ENCODE measurements at regions not wholly inside any gene's neighbourhood (a gene's known extent, or its start where the extent isn't known, plus 50 kb on each side); places are given as distances from the start of the nearest gene placed in this dataset.

DNA sequence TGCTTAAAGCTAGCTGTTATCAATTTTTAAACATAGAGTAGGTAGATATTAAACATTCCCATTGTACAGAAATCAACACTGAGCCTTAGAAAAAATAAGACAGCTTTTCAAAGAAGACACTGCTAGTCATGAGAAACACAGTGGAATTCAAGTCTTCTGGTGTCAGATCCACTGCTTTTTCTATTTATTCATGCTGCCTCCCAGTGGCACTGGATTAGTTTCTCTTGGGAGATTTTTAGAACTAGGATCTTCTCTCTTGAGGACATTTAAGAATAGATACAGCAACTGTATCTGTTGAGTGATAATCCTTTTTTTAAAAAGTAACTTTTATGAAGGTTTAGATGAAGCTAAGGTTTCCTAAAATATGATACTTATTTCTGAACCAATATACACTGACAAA lies 1635.4 kb upstream of the C9orf72 start:
- DNase-seq (ENCODE audit: extremely low read depth in 1 of 4, low spot score in 3 of 4) (no peak), FAIRE-seq (no peak), ATAC-seq (no peak)
- no peaks in the 10 kb centered on the region for H3K36me3 ChIP-seq (ENCODE audit: control insufficient read depth, insufficient read depth, low read length)
- no peak overlapping the region for H3K27ac ChIP-seq (ENCODE audit: extremely low read depth, low read depth, low read length)
- in situ Hi-C loops (cut with MboI), result no loop called here
- H3K4me1 ChIP-seq (replicated peaks in 1 of 2; ENCODE audit: control insufficient read depth in 2 of 2, insufficient read depth in 2 of 2, low read length in 2 of 2), result no peaks in the 10 kb centered on the region
- BruUV-seq (replicated peaks), result no TSS peak
- intact Hi-C loops (cut with micrococcal nuclease), result no loop called here
- CTCF ChIA-PET (ENCODE audit: low intra/inter-chr PET ratio), result no interaction called here
- TF ChIP-seq, protein P1, sequence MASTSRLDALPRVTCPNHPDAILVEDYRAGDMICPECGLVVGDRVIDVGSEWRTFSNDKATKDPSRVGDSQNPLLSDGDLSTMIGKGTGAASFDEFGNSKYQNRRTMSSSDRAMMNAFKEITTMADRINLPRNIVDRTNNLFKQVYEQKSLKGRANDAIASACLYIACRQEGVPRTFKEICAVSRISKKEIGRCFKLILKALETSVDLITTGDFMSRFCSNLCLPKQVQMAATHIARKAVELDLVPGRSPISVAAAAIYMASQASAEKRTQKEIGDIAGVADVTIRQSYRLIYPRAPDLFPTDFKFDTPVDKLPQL (IDR thresholded peaks at IDR 0.05; ENCODE audit: extremely low read depth, insufficient read length), result no peak
- TF ChIP-seq ETV1 (tag; conservative IDR thresholded peaks at IDR 0.05; ENCODE audit: low read depth) (no peak), CHD1 (IDR thresholded peaks at IDR 0.05; ENCODE audit: low read length) (no peak), MAFF (IDR thresholded peaks at IDR 0.05; ENCODE audit: low read length) (no peak), MCM7 (IDR thresholded peaks at IDR 0.05) (no peak)
- TF ChIP-seq, protein P2, sequence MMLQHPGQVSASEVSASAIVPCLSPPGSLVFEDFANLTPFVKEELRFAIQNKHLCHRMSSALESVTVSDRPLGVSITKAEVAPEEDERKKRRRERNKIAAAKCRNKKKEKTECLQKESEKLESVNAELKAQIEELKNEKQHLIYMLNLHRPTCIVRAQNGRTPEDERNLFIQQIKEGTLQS (IDR thresholded peaks at IDR 0.05), result no peak
- TF ChIP-seq, protein P2 (CRISPR knock-in tag; conservative IDR thresholded peaks at IDR 0.05), result no peak
- TF ChIP-seq, protein P3, sequence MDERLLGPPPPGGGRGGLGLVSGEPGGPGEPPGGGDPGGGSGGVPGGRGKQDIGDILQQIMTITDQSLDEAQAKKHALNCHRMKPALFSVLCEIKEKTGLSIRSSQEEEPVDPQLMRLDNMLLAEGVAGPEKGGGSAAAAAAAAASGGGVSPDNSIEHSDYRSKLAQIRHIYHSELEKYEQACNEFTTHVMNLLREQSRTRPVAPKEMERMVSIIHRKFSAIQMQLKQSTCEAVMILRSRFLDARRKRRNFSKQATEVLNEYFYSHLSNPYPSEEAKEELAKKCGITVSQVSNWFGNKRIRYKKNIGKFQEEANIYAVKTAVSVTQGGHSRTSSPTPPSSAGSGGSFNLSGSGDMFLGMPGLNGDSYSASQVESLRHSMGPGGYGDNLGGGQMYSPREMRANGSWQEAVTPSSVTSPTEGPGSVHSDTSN (CRISPR knock-in tag; IDR thresholded peaks at IDR 0.05; ENCODE audit: low read depth), result no peak
- TF ChIP-seq, protein P3 (tag; conservative IDR thresholded peaks at IDR 0.05; ENCODE audit: low read depth), result no peak
- TF ChIP-seq, protein P4, sequence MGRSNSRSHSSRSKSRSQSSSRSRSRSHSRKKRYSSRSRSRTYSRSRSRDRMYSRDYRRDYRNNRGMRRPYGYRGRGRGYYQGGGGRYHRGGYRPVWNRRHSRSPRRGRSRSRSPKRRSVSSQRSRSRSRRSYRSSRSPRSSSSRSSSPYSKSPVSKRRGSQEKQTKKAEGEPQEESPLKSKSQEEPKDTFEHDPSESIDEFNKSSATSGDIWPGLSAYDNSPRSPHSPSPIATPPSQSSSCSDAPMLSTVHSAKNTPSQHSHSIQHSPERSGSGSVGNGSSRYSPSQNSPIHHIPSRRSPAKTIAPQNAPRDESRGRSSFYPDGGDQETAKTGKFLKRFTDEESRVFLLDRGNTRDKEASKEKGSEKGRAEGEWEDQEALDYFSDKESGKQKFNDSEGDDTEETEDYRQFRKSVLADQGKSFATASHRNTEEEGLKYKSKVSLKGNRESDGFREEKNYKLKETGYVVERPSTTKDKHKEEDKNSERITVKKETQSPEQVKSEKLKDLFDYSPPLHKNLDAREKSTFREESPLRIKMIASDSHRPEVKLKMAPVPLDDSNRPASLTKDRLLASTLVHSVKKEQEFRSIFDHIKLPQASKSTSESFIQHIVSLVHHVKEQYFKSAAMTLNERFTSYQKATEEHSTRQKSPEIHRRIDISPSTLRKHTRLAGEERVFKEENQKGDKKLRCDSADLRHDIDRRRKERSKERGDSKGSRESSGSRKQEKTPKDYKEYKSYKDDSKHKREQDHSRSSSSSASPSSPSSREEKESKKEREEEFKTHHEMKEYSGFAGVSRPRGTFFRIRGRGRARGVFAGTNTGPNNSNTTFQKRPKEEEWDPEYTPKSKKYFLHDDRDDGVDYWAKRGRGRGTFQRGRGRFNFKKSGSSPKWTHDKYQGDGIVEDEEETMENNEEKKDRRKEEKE (IDR thresholded peaks at IDR 0.05; ENCODE audit: borderline replicate concordance in 1 of 2, control insufficient read depth in 1 of 2, low read depth in 2 of 2, low read length in 1 of 2), result no peak
- POLR2A ChIA-PET, result no interaction called here
- no peaks in the 10 kb centered on the region for H4K20me1 ChIP-seq (replicated peaks; ENCODE audit: control insufficient read depth, insufficient read depth, low read length)
- H2AFZ ChIP-seq (ENCODE audit: low read depth, low read length), result no peak overlapping the region
- no peak overlapping the region for H3K9ac ChIP-seq (ENCODE audit: insufficient read depth in 1 of 2, low read depth in 2 of 2, low read length in 2 of 2)
- H3K79me2 ChIP-seq (ENCODE audit: control insufficient read depth, insufficient read depth, low read length), result no peaks in the 10 kb centered on the region
- no peaks in the 10 kb centered on the region for H3K27me3 ChIP-seq (ENCODE audit: control insufficient read depth in 2 of 2, insufficient read depth in 2 of 2, low read length in 2 of 2)
- no peak overlapping the region for H3K4me3 ChIP-seq
- no peaks in the 10 kb centered on the region for H3K9me3 ChIP-seq (replicated peaks; ENCODE audit: control insufficient read depth, insufficient read depth, low read depth, low read length)
- no peak overlapping the region for H3K4me2 ChIP-seq (ENCODE audit: insufficient read depth, low read length)
- H3K9me1 ChIP-seq (ENCODE audit: control insufficient read depth, insufficient read depth, low read length), result no peaks in the 10 kb centered on the region

All from K562 (cell line).